GM10266 (cell line): ENCODE measurements at regions not wholly inside any gene's neighbourhood (a gene's known extent, or its start where the extent isn't known, plus 50 kb on each side); places are given as distances from the start of the nearest gene placed in this dataset.

ENCODE experiments used
- DNase-seq: peaks from one replicate; pipeline ENCODE4 v3.0.0; 2012; ENCODE audit errors: extremely low spot score
- CTCF ChIP-seq: IDR thresholded peaks from 2 replicates; pipeline ENCODE4 v1.5.1; 2012; ENCODE audit warnings: mild to moderate bottlenecking, low read depth; ENCODE audit not compliant: control insufficient read depth, insufficient read depth; ENCODE audit errors: missing control alignments

DNA sequence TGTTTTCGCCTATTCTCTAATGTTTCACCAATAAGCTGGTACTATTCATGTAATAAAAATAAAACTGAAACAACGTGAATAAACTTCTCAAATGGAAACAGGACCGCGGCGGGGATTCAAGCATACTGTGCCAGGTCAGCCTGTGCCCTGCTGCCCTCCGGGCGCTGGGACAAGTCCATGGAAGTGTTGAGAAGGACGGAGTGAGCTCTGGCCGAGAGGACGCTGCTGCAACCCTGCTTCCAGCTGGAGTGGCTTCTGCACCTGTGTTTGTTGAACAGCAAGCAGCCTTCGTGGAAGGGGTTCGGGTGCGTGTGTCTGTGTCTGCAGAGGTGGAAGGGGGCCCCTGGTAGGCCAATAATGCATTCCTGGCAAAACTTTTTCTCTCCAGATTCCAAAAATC, 50.0 kb upstream of the PCSK6 start:
- TF ChIP-seq CTCF = no peak
- DNase-seq = no peak
